ENCODE measurements at regions not wholly inside any gene's neighbourhood (a gene's known extent, or its start where the extent isn't known, plus 50 kb on each side); places are given as distances from the start of the nearest gene placed in this dataset.

DNA sequence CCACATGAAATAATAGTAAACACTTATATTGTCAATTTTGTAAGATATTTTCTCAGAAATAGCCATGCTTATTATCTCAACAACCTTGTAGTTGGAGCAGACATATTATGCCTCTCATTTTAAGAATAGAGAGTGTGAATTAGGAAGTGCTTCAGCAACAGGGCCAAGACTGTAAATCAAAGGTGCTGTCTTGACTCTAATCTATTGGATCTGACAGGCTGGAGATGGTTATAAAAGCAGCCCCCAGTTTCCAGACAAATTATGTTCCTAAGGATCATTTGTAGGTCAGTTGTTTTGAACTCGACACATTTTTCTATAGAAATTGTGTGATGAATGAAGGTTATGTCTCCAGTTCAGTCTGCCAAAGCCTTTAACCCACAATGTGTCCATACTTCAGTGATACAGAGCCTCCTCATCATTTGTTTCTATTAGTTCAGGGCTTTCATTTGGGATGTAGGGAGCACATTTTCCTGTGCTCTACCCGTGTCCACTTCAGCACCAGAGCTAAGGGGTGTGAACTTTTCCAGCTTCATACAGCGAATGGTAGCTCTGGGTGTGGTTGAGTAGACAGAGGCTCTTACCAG is 284.8 kb upstream of the FBXO33 start:
- intact Hi-C loops (cut with DNase I; ENCODE audit: low total_unique reads), result no loop called here

GRCh38 chr14:39712293-39712999 is 280.2 kb upstream of the FBXO33 start:
- Histone ChIP-seq H3K27ac (no peak overlapping the region), H3K36me3 (no peaks in the 10 kb centered on the region), H3K4me3 (no peak overlapping the region), H3K9me3 (peaks cover 0 to 24% (median 0%) of the 10 kb centered on the region in 4 donors), H3K4me1 (no peaks in the 10 kb centered on the region), H3K27me3 (no peaks in the 10 kb centered on the region)
- TF ChIP-seq POLR2A (IDR thresholded peaks at IDR 0.05), result no peak
- intact Hi-C loops (cut with DNase I; ENCODE audit: low total_unique reads), result no loop called here
- WGBS, 5 donors, result 39 to 64% (median 59%) methylated on average over 1 of the region's 1 CpG
- DNase-seq, result no peak

More for the DNA sequence above, 284.8 kb upstream of the FBXO33 start:
- no peak overlapping the region for H3K27ac ChIP-seq
- 61 to 77% (median 73%) methylated on average over 3 of the region's 3 CpGs for WGBS, 5 donors
- H3K27me3 ChIP-seq, result no peaks in the 10 kb centered on the region
- no peak overlapping the region for H3K4me3 ChIP-seq
- H3K4me1 ChIP-seq, result no peaks in the 10 kb centered on the region
- TF ChIP-seq POLR2AphosphoS5 (IDR thresholded peaks at IDR 0.05), result no peak
- TF ChIP-seq EP300 (IDR thresholded peaks at IDR 0.05), result no peak
- TF ChIP-seq POLR2A (IDR thresholded peaks at IDR 0.05), result no peak
- TF ChIP-seq, protein P1, sequence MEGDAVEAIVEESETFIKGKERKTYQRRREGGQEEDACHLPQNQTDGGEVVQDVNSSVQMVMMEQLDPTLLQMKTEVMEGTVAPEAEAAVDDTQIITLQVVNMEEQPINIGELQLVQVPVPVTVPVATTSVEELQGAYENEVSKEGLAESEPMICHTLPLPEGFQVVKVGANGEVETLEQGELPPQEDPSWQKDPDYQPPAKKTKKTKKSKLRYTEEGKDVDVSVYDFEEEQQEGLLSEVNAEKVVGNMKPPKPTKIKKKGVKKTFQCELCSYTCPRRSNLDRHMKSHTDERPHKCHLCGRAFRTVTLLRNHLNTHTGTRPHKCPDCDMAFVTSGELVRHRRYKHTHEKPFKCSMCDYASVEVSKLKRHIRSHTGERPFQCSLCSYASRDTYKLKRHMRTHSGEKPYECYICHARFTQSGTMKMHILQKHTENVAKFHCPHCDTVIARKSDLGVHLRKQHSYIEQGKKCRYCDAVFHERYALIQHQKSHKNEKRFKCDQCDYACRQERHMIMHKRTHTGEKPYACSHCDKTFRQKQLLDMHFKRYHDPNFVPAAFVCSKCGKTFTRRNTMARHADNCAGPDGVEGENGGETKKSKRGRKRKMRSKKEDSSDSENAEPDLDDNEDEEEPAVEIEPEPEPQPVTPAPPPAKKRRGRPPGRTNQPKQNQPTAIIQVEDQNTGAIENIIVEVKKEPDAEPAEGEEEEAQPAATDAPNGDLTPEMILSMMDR (IDR thresholded peaks at IDR 0.05), result no peak
- no peaks in the 10 kb centered on the region for H3K36me3 ChIP-seq
- no peak for DNase-seq
- no peaks in the 10 kb centered on the region for H3K9me3 ChIP-seq

- peaks cover 0 to 26% (median 0%) of the 10 kb centered on the region in 4 donors for H3K9me3 ChIP-seq
- intact Hi-C loops (cut with DNase I; ENCODE audit: low total_unique reads), result no loop called here
- no peak overlapping the region for H3K27ac ChIP-seq
- no peaks in the 10 kb centered on the region for H3K27me3 ChIP-seq
- no peak for TF ChIP-seq EP300 (IDR thresholded peaks at IDR 0.05)
- TF ChIP-seq POLR2AphosphoS5 (IDR thresholded peaks at IDR 0.05), result no peak
- TF ChIP-seq, protein P1 (IDR thresholded peaks at IDR 0.05), result no peak
- TF ChIP-seq POLR2A (IDR thresholded peaks at IDR 0.05), result no peak
- no peak overlapping the region for H3K4me3 ChIP-seq
- 59 to 77% (median 68%) methylated on average over 2 of the region's 2 CpGs for WGBS, 5 donors
- no peak for DNase-seq
- H3K36me3 ChIP-seq, result no peaks in the 10 kb centered on the region
- no peaks in the 10 kb centered on the region for H3K4me1 ChIP-seq
These were observed 272.4 kb upstream of the FBXO33 start for GRCh38 chr14:39704594-39704993.

DNA sequence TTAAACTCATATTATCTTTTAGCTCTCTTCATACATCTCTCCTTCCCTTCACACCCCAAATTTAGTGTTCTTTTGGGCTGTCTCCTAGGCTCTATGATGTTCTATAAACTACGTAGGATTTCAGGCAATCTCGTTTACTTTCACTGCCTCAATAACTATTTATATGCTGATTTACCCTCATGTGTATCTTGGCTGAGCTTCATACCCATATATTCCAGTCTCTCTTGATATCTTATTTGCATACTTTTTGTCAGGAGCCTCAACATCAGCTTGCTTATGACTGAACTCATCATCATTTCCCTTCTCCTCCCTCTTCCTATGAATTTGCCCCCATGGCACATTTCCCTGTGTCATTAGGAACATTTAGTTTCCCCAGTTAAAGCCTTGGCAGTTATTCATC is 262.1 kb upstream of the FBXO33 start:
- Histone ChIP-seq H3K4me3 (no peak overlapping the region), H3K9me3 (peaks cover 0 to 9% (median 3%) of the 10 kb centered on the region in 4 donors), H3K36me3 (no peaks in the 10 kb centered on the region), H3K27me3 (no peaks in the 10 kb centered on the region), H3K4me1 (no peaks in the 10 kb centered on the region), H3K27ac (no peak overlapping the region)
- DNase-seq, result no peak
- intact Hi-C loops (cut with DNase I; ENCODE audit: low total_unique reads), result no loop called here
- WGBS, 5 donors, result 58 to 80% (median 73%) methylated on average over 2 of the region's 2 CpGs
- no peak for TF ChIP-seq POLR2A (IDR thresholded peaks at IDR 0.05)

GRCh38 chr14:39683691-39684260 is 251.5 kb upstream of the FBXO33 start:
- intact Hi-C loops (cut with DNase I; ENCODE audit: low total_unique reads), result no loop called here
- Histone ChIP-seq H3K36me3 (no peaks in the 10 kb centered on the region), H3K9me3 (peaks cover 0 to 4% (median 0%) of the 10 kb centered on the region in 4 donors), H3K27me3 (no peaks in the 10 kb centered on the region), H3K4me1 (no peaks in the 10 kb centered on the region), H3K4me3 (no peak overlapping the region), H3K27ac (no peak overlapping the region)
- 81 to 88% (median 85%) methylated on average over 3 of the region's 3 CpGs for WGBS, 5 donors
- TF ChIP-seq, protein P1 (IDR thresholded peaks at IDR 0.05), result no peak
- TF ChIP-seq POLR2A (IDR thresholded peaks at IDR 0.05) (no peak), POLR2AphosphoS5 (IDR thresholded peaks at IDR 0.05) (no peak), EP300 (IDR thresholded peaks at IDR 0.05) (no peak)
- no peak for DNase-seq

Measured in stomach (tissue), 8 donors.